ENCODE measurements at regions not wholly inside any gene's neighbourhood (a gene's known extent, or its start where the extent isn't known, plus 50 kb on each side); places are given as distances from the start of the nearest gene placed in this dataset.
"Not testable (repeated sequence)": the region's sequence is repeated elsewhere in the genome, so short reads cannot be mapped to it uniquely, and the experiment has no call there.

- not testable (repeated sequence) for TF ChIP-seq CTCF (IDR thresholded peaks at IDR 0.05); EP300 (IDR thresholded peaks at IDR 0.05); POLR2A (IDR thresholded peaks at IDR 0.05; ENCODE audit: low read depth)
These were observed 235.1 kb upstream of the ID2 start for GRCh38 chr2:8446751-8447150.

Data from esophagus muscularis mucosa (tissue), 4 donors.